ENCODE measurements at regions not wholly inside any gene's neighbourhood (a gene's known extent, or its start where the extent isn't known, plus 50 kb on each side); places are given as distances from the start of the nearest gene placed in this dataset.

- peak; percentile 40 for TF ChIP-seq CTCF (IDR thresholded peaks at IDR 0.05)
- no peak for TF ChIP-seq POLR2AphosphoS5 (IDR thresholded peaks at IDR 0.05; ENCODE audit: low read depth, low read length)
- TF ChIP-seq SIN3A (IDR thresholded peaks at IDR 0.05; ENCODE audit: borderline replicate concordance, insufficient read depth, low read depth, low read length) = no peak
- TF ChIP-seq REST (IDR thresholded peaks at IDR 0.05; ENCODE audit: insufficient read depth in 1 of 2, low read depth in 2 of 2, low read length in 1 of 2) = no peak
- TF ChIP-seq TCF7L2 (IDR thresholded peaks at IDR 0.05; ENCODE audit: low read depth, low read length) = no peak
Observed at GRCh38 chr19:20359933-20360720, 193.1 kb downstream of the ZNF486 start.
